ENCODE measurements at regions not wholly inside any gene's neighbourhood (a gene's known extent, or its start where the extent isn't known, plus 50 kb on each side); places are given as distances from the start of the nearest gene placed in this dataset.

DNA sequence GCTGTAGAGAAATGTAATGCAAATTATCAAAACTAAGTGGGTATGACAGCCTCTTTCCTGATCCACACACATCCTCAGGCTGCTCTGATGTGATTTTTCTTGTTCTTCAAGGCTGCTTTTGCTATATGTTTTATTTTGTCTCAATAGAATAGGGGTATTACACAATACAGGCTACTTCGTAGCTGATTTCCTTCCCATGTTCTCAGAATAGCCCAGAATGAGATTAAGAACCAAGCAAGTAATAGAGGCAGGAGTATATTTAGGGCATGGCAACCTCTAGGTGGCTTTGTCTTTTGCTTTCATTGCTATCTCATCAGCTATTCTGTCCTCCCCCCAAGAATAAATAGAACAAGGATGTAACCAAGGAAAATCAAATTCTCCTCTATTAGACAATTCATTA lies 241.8 kb downstream of the ALDH8A1 start:
- DNase-seq (ENCODE audit: low spot score), result no peak

DNA sequence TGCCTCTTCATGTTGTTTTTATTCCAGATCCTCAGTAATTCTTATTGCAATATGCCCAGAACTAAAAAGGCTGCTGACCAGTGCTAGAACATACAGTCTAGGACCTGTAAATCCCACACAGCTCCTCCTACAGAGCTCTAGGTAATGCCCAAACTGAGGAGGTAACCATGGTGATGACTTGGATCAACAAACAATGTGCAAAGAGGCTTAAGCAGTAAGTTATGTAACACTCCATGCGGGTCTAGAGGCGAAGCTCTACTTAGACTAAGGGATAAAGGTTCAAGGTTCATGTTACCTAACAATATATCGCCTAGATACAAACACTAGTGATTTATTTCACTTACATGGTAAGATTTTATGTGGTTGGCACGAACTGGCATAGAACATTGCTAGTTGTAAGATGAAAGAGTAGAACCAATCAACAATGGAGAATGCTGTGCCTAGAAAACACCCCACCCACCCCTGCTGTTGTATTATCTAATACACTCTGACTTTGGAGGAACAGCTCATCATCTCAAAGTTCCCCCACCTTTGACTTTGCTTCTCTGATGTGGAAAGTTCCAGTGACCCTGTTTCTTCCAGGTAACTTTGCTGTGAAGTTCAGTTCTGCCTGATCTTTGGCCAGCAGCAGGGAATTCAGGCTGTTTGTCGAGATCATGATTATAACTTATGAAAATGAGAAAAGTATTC lies 242.4 kb downstream of the ALDH8A1 start:
- no peak for DNase-seq (ENCODE audit: low spot score)

GRCh38 chr6:134706806-134707205 lies 243.1 kb downstream of the ALDH8A1 start:
- no peak for DNase-seq (ENCODE audit: low spot score)

DNA sequence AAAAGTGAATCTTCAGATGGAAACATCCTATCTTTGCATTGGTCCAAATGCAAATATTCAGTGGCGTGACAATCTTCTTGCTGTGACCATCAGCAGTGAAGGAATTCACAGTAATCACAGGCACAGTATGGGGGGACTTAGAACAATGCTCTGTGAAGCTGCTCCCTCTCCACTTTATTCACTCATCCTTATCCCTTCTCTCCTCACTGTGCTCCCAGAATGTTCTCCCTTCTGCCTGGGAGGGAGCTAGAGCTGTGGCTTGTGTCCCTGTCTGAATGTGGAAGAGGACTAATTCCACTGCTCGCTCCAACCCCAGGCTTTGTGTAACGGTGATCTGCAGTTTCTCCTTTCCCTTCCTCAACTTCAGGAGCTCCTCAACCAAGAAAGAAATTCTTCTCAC lies 243.7 kb downstream of the ALDH8A1 start:
- DNase-seq (ENCODE audit: low spot score), result no peak

GRCh38 chr6:134703206-134703605 lies 246.7 kb downstream of the ALDH8A1 start:
- no peak for DNase-seq (ENCODE audit: low spot score)

- DNase-seq (ENCODE audit: low spot score), result no peak
These were observed 247.6 kb downstream of the ALDH8A1 start for GRCh38 chr6:134702279-134702678.

DNA sequence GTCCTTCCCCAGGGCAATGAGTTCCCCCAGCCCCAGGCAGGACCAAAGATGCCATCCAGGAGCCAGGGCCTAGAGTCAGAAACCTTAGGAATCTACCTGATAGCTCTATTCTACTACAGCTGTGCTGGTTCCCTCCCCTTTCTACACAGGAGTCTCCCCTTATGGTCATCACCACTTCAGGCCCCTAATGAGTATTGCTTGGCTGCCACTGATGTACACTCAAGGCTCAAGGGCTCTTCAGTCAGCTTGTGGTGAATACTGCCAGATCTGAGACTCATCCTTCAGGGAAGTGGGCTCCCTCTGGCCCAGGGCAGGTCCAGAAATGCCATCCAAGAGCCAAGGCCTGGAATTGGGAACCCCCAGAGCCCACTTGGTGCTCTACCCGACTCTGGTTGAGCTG lies 248.6 kb downstream of the ALDH8A1 start:
- DNase-seq (ENCODE audit: low spot score), result no peak

DNA sequence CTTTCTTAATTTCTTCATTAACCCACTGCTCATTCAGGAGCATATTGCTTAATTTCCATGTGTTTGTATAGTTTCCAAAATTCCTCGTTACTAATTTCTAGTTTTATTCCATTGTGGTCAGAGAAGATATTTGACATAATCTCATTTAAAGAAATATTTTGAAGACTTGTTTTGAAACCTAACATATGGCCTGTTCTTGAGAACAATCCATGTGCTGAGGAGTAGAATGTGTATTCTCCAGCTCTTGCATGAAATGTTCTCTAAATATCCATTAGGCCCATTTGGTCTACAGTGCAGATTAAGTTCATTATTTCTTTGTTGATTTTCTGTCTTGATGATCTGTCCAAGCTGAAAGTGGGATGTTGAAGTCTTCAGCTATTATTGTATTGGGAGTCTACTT lies 251.7 kb downstream of the ALDH8A1 start:
- DNase-seq (ENCODE audit: low spot score), result no peak

- no peak for DNase-seq (ENCODE audit: low spot score)
These were observed 257.9 kb downstream of the ALDH8A1 start for GRCh38 chr6:134692008-134692407.

DNA sequence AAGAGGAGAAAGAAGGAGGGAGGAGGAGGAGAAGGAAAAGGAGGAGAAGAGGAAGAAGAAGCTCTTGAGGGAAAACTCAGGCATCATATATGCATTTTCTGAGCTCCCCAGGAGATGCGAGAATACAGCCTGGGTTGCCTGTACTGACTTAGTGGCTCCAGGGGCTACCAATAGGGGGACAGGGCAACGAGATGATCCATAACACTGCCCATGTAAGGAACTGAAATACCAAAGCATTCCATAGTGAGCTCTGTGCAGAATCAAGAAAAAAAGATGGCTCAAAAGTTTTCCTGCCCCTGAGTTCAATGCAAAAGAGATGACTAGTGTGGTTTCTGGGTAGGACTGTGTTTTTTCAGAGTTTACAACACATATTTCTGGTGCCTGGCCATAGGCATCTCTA lies 258.7 kb downstream of the ALDH8A1 start:
- no peak for DNase-seq (ENCODE audit: low spot score)

- DNase-seq (ENCODE audit: low spot score), result no peak
These were observed 259.9 kb downstream of the ALDH8A1 start for GRCh38 chr6:134690048-134690447.

DNA sequence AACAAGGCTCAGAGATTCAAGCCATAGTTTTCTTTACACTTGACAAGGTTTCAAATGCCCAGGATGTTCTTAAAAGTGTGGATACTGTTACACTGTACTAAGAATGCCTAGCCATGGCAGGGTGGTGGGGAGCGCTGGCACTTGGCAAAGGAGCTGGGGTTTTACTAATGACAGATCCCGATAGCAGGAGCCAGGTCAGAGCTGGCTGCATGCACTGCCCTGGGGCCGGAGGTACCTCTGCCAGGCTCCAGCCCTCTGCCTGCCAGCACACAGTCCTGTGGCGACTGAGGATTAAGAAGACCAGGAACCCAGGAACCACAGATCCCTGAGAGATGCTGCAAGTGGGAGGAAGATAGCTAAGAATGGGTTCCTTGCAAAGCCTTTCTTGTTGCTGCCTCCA lies 260.3 kb downstream of the ALDH8A1 start:
- no peak for DNase-seq (ENCODE audit: low spot score)

GRCh38 chr6:134689177-134689576 lies 260.7 kb downstream of the ALDH8A1 start:
- no peak for DNase-seq (ENCODE audit: low spot score)

- DNase-seq (ENCODE audit: low spot score), result no peak
These were observed 263.8 kb downstream of the ALDH8A1 start for GRCh38 chr6:134686071-134686470.

DNA sequence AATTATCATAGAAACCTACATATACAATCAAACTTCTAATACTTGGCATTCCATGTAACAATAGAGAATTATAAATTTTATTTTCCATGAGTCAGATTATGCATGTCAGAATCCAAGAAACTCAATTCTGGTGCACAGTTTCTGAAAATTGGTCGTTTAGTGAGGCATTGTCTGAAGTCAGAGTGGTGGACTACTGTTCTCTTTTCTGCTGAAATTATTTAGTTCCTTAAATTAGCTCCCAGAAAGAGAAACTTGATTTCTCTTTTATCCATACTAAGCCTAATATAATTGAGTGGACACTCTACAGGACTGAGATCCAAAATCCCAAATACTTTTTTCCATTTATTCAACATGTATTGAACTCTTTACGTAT lies 265.5 kb downstream of the ALDH8A1 start:
- no peak for DNase-seq (ENCODE audit: low spot score)

DNA sequence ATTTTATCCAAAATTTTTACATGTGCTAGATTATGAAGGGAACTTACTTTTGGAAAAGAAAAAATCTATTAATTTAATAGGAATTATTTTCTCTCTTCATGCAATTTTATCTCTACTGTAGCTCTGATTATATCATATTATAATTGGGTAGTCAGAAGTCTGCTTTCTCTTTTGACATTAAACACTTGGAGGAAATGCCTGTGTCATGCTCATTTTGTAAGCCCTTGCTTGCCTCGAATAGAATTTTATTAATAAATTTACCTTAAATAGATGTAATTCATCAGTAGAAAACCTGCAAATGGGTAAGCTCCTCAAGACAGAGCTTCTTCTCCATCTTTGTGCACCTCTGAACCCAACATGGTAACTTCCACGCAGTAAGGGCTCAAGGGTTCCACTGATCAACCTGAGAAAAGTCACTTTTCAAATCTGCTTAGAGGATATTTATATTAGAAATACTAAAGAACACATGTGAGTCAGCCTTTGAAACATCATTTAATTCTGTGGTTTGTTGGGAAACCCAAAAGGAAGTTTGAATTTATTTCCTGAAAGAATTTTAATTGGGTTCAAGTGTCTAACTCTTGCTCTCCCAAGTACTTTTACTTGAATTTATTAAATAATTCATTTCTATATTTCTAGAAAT lies 266.0 kb downstream of the ALDH8A1 start:
- DNase-seq (ENCODE audit: low spot score), result no peak

DNA sequence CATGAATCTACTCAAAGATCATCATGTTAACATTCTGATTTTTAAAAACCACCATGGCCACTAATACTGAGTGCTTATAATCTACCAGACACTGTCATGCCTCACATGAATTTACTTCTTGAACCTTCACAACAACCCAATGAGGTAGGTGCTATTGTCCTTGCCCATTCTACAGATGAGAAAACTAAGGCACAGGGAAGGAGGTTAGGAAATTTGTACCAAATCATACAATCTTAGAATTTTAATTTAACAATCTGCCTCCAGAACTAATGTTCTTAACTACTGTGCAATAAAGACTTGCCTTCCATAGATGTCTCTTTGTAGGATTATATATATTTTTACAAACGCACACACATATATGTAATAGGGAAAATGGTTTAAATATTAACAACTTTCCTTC lies 269.5 kb downstream of the ALDH8A1 start:
- DNase-seq (ENCODE audit: low spot score), result no peak

DNA sequence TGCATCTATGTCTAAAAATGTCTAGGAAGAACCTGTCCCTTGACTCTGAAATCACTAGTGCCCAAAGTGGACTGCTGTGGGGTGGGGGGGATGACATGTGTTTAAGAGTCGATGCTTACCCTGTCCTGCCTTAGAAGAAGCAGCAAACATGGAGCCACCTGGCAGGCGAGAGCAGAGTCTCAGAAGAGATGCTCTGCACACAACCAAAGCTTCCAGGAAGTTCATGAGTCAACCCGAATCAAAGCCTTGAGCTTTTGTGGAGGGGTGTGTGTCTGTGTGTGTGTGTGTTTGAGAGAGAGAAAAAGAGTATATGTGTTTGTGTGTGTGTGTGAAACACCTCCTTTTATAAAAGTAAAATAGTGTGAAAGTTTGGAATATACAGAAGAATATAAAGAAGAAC lies 269.9 kb downstream of the ALDH8A1 start:
- no peak for DNase-seq (ENCODE audit: low spot score)

DNA sequence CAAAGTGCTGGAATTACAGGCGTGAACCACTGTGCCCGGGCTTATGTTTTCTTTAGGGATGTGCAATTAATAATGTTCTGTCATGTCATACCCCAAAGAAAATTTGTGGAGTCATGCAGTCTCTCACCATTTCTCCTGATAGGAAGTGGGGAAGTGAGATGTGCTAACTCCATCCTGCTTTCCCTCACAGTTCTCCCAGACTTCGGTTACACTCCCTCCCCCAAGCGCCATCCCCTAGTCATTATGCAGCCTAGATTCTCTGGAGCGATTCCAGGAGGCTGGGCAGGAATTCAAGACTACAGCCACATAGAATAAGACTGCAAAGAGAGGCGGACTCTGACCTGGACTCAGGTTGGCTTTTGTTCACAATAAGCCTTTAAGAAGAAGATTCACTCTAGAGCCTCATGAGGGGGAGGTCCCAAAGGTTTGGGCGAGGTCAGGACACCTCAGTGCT lies 271.4 kb downstream of the ALDH8A1 start:
- no peak for DNase-seq (ENCODE audit: low spot score)

DNA sequence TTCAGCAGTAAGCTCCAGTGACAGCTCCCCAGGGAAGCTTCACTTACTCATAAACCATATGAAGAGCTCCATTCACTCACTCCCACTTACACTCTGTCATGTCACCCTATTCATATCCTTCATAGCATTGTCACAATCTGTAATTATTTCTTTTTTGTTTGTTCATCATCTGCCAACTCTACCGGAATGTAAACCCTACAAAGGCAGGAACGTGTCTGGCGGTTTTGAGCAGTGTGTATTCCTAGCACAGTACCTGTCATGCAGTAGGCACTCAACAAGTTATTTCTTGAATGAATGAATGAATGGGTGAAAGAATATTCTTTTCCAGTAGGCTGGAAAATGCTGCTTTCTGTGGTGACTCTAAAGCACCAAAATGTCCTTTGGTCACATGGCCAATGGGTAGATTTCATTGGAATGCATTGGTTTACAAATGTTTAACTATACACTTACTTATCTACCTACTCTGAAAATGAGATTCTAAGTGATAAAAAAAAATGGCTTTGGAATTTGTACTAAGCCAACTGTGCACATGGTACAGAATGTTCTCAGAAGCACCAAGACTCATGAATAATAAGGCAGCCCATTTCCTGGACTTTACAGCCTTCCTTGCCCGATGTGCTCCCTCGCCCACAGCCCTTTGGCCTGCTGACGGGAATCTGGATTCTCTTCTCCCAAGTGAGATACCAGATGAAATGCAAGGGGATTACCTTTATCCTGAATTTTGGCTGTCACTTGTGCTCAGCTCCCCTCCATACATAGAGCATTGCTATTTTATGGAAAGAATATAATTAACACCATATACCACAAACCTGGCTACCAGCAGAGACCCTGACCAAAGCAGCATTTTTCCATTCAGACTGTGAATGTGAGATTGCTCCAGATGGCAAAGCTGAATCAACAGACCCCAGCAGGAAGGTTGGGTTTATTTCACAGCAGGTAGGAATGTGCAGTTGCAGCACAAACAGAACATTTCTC lies 273.3 kb downstream of the ALDH8A1 start:
- DNase-seq (ENCODE audit: low spot score), result no peak

GRCh38 chr6:134675110-134676054 lies 274.5 kb downstream of the ALDH8A1 start:
- no peak for DNase-seq (ENCODE audit: low spot score)

DNA sequence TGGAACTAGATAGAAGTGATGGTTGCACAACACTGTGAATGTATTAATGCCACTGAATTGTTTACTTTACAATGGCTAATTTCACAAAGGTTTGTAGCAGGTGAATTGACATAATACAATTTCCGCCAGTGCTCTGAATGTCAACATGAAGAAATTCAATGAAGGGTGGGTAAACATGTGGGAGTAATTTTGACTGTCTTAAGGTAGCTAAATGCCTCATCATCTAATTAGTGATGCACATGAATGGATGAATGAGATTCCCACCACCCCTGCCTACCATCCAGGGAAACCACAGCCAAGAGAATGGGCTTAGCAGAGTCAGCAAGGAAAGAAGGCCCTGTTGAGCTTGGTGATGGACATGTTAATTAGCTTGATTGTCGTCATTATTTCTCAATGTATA lies 275.3 kb downstream of the ALDH8A1 start:
- no peak for DNase-seq (ENCODE audit: low spot score)
